ENCODE measurements at regions not wholly inside any gene's neighbourhood (a gene's known extent, or its start where the extent isn't known, plus 50 kb on each side); places are given as distances from the start of the nearest gene placed in this dataset.
A peak's percentile ranks its signal among the peaks of the same experiment; 100 is the strongest.
"Not testable (repeated sequence)": the region's sequence is repeated elsewhere in the genome, so short reads cannot be mapped to it uniquely, and the experiment has no call there.

DNA sequence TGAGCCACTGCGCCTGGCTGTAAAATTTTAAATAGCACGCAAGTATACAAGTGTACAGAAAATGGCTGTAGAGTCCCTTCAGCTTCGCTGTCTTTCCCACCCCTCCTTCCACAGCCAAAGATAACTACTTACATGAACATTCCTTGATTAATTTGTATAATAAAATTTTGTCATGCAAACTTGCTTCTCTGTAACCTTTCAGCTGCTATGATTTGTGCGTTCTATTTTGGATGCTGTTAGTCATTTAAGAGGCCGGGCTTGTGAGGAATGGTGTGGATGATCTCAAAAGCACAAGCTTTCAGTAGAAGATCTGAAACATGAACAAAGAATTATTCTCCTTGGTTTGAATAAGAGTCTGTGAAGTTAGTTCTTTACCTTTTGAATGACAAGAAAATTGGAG lies 115.0 kb upstream of the TLE1 start:
- Histone ChIP-seq H3K4me3 (ENCODE audit: insufficient read length, low read depth) (no peak overlapping the region), H3K9me3 (ENCODE audit: insufficient read depth, low read length) (no peaks in the 10 kb centered on the region), H3K4me1 (ENCODE audit: insufficient read depth, insufficient read length) (no peaks in the 10 kb centered on the region), H3K9ac (ENCODE audit: insufficient read length, low read depth) (no peak overlapping the region), H3K27me3 (ENCODE audit: insufficient read depth, insufficient read length) (no peaks in the 10 kb centered on the region), H3K36me3 (ENCODE audit: insufficient read depth, insufficient read length, low read length) (no peaks in the 10 kb centered on the region)
- DNase-seq (ENCODE audit: low read depth, low spot score): no peak
- TF ChIP-seq ZNF274 (IDR thresholded peaks at IDR 0.05; ENCODE audit: low read depth, low read length) (no peak), SUZ12 (IDR thresholded peaks at IDR 0.05; ENCODE audit: extremely low read depth, insufficient read depth, insufficient read length) (no peak), YY1 (IDR thresholded peaks at IDR 0.05; ENCODE audit: insufficient read depth, insufficient read length) (no peak)

DNA sequence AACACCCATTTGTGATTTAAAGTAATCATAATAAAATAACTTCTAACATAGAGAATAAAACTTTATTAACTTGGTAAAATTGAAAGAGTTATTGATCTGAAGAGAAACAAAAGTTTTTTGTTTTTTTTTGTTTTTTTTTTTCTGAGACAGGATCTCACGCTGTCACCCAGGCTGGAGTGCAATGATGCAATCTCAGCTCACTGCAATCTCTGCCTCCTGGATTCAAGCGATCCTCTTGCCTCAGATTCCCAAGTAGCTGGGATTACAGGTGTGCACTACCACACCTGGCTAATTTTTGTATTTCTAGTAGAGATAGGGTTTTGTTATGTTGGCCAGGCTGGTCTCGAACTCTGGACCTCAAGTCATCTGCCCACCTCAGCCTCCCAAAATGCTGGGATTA lies 116.5 kb upstream of the SPATA31D4 start:
- not testable (repeated sequence) for H3K9me3 ChIP-seq (ENCODE audit: insufficient read depth, low read length); H3K4me1 ChIP-seq (ENCODE audit: insufficient read depth, insufficient read length); H3K4me3 ChIP-seq (ENCODE audit: insufficient read length, low read depth); H3K9ac ChIP-seq (ENCODE audit: insufficient read length, low read depth); H3K36me3 ChIP-seq (ENCODE audit: insufficient read depth, insufficient read length, low read length); H3K27me3 ChIP-seq (ENCODE audit: insufficient read depth, insufficient read length); DNase-seq (ENCODE audit: low read depth, low spot score)

DNA sequence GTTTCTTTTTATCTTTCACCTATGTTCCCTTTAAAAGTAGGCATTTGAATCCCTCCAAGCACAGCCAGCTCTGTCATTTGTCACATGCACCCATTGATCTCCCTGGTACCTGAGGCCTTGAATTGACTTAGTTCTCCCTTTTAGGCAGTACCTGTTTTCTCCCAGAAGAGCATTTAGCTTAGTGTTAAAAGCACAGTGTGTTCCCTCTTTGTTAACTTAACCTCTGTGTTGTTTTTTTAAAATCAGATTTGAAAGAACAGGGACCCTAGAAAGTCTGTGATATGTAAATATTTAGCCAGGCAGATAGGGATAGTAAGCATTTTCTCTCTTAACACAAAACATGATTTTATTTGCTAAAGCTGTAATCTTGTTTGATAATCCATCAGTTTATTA lies 113.8 kb upstream of the SPATA31D4 start:
- Histone ChIP-seq H3K9me3 (ENCODE audit: insufficient read depth, low read length) (no peaks in the 10 kb centered on the region), H3K4me1 (ENCODE audit: insufficient read depth, insufficient read length) (peaks cover 19% of the 10 kb centered on the region), H3K9ac (ENCODE audit: insufficient read length, low read depth) (no peak overlapping the region), H3K4me3 (ENCODE audit: insufficient read length, low read depth) (no peak overlapping the region), H3K27me3 (ENCODE audit: insufficient read depth, insufficient read length) (no peaks in the 10 kb centered on the region), H3K36me3 (ENCODE audit: insufficient read depth, insufficient read length, low read length) (no peaks in the 10 kb centered on the region)
- TF ChIP-seq YY1 (IDR thresholded peaks at IDR 0.05; ENCODE audit: insufficient read depth, insufficient read length) (no peak), ZNF274 (IDR thresholded peaks at IDR 0.05; ENCODE audit: low read depth, low read length) (no peak), SUZ12 (IDR thresholded peaks at IDR 0.05; ENCODE audit: extremely low read depth, insufficient read depth, insufficient read length) (no peak)
- DNase-seq (ENCODE audit: low read depth, low spot score): no peak

- TF ChIP-seq SUZ12 (IDR thresholded peaks at IDR 0.05; ENCODE audit: extremely low read depth, insufficient read depth, insufficient read length) (no peak), ZNF274 (IDR thresholded peaks at IDR 0.05; ENCODE audit: low read depth, low read length) (no peak), YY1 (IDR thresholded peaks at IDR 0.05; ENCODE audit: insufficient read depth, insufficient read length) (no peak)
- Histone ChIP-seq H3K4me1 (ENCODE audit: insufficient read depth, insufficient read length) (peaks cover 19% of the 10 kb centered on the region), H3K9me3 (ENCODE audit: insufficient read depth, low read length) (no peaks in the 10 kb centered on the region), H3K4me3 (ENCODE audit: insufficient read length, low read depth) (no peak overlapping the region), H3K36me3 (ENCODE audit: insufficient read depth, insufficient read length, low read length) (no peaks in the 10 kb centered on the region), H3K9ac (ENCODE audit: insufficient read length, low read depth) (no peak overlapping the region), H3K27me3 (ENCODE audit: insufficient read depth, insufficient read length) (no peaks in the 10 kb centered on the region)
- DNase-seq (ENCODE audit: low read depth, low spot score): peak; percentile 35
Measured at GRCh38 chr9:81814794-81815464, 113.3 kb upstream of the SPATA31D4 start.

DNA sequence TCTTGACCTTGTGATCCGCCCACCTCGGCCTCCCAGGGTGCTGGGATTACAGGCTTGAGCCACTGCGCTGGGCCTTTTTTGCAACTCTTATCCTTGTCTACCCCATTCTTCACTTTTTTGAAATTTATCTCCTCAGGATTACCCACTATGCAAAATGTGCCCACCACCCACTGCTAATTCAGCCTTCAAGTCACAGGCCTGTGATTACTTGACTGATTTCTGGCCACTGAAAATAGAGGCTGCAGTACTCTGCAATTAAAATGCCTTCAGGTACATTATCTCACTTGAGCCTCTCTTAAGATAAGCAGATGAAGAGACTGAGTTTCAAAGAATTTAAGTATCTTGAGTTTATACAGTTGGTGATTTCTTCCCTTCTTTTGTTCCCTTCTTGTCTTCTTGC lies 112.4 kb upstream of the SPATA31D4 start:
- H3K27me3 ChIP-seq (ENCODE audit: insufficient read depth, insufficient read length): no peaks in the 10 kb centered on the region
- no peak overlapping the region for H3K9ac ChIP-seq (ENCODE audit: insufficient read length, low read depth)
- TF ChIP-seq YY1 (IDR thresholded peaks at IDR 0.05; ENCODE audit: insufficient read depth, insufficient read length): no peak
- no peak for TF ChIP-seq ZNF274 (IDR thresholded peaks at IDR 0.05; ENCODE audit: low read depth, low read length)
- no peak for TF ChIP-seq SUZ12 (IDR thresholded peaks at IDR 0.05; ENCODE audit: extremely low read depth, insufficient read depth, insufficient read length)
- peaks cover 22% of the 10 kb centered on the region for H3K4me1 ChIP-seq (ENCODE audit: insufficient read depth, insufficient read length)
- no peaks in the 10 kb centered on the region for H3K9me3 ChIP-seq (ENCODE audit: insufficient read depth, low read length)
- DNase-seq (ENCODE audit: low read depth, low spot score): no peak
- no peak overlapping the region for H3K4me3 ChIP-seq (ENCODE audit: insufficient read length, low read depth)
- no peaks in the 10 kb centered on the region for H3K36me3 ChIP-seq (ENCODE audit: insufficient read depth, insufficient read length, low read length)

- peaks cover 20% of the 10 kb centered on the region for H3K4me1 ChIP-seq (ENCODE audit: insufficient read depth, insufficient read length)
- DNase-seq (ENCODE audit: low read depth, low spot score): no peak
- H3K4me3 ChIP-seq (ENCODE audit: insufficient read length, low read depth): no peak overlapping the region
Measured at GRCh38 chr9:81819155-81819554, 109.1 kb upstream of the SPATA31D4 start.

DNA sequence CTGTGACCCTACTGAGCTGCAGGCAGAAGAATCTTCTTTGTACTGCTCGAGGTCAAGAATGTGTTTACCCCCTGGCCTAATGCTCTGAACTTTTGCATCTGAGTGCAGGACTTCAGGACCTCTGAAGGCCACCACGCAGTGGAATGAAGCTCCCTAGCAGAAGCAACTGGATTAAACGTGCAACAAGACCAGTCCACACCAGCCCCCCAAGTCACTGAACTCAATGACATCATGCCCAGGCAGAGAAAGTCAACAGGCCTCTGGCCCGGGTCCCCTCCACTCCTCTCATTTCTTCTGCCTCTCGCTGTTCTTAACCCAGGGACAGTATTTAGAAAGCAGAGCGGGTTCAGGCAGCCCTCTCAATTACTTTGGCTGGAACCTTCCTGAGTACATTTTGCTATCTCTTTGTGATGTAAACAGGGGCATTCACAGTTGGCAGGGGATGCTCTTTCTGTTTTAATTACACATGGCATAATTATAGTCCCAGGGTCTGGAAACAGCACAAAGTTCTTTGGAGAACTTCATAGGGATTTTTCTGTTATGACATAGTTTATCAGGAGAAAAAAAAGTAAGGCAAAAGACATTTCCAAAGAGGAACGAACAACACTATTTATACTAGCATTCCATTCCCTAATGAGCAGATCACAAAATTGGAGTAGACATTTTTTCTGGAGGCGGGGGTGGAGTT lies 108.2 kb upstream of the SPATA31D4 start:
- DNase-seq (ENCODE audit: low read depth, low spot score): peak; percentile 71
- Histone ChIP-seq H3K4me3 (ENCODE audit: insufficient read length, low read depth) (no peak overlapping the region), H3K9me3 (ENCODE audit: insufficient read depth, low read length) (no peaks in the 10 kb centered on the region), H3K27me3 (ENCODE audit: insufficient read depth, insufficient read length) (no peaks in the 10 kb centered on the region), H3K9ac (ENCODE audit: insufficient read length, low read depth) (no peak overlapping the region), H3K36me3 (ENCODE audit: insufficient read depth, insufficient read length, low read length) (no peaks in the 10 kb centered on the region), H3K4me1 (ENCODE audit: insufficient read depth, insufficient read length) (peaks cover 19% of the 10 kb centered on the region)
- TF ChIP-seq ZNF274 (IDR thresholded peaks at IDR 0.05; ENCODE audit: low read depth, low read length) (no peak), YY1 (IDR thresholded peaks at IDR 0.05; ENCODE audit: insufficient read depth, insufficient read length) (no peak), SUZ12 (IDR thresholded peaks at IDR 0.05; ENCODE audit: extremely low read depth, insufficient read depth, insufficient read length) (no peak)

More at GRCh38 chr9:81819155-81819554, 109.1 kb upstream of the SPATA31D4 start:
- Histone ChIP-seq H3K36me3 (ENCODE audit: insufficient read depth, insufficient read length, low read length) (no peaks in the 10 kb centered on the region), H3K27me3 (ENCODE audit: insufficient read depth, insufficient read length) (no peaks in the 10 kb centered on the region), H3K9me3 (ENCODE audit: insufficient read depth, low read length) (no peaks in the 10 kb centered on the region), H3K9ac (ENCODE audit: insufficient read length, low read depth) (peak overlapping the region; percentile 28)
- no peak for TF ChIP-seq YY1 (IDR thresholded peaks at IDR 0.05; ENCODE audit: insufficient read depth, insufficient read length)
- TF ChIP-seq ZNF274 (IDR thresholded peaks at IDR 0.05; ENCODE audit: low read depth, low read length): no peak
- TF ChIP-seq SUZ12 (IDR thresholded peaks at IDR 0.05; ENCODE audit: extremely low read depth, insufficient read depth, insufficient read length): no peak

Measured in NT2/D1 (cell line).